ENCODE measurements at regions not wholly inside any gene's neighbourhood (a gene's known extent, or its start where the extent isn't known, plus 50 kb on each side); places are given as distances from the start of the nearest gene placed in this dataset.
"Not testable (repeated sequence)": the region's sequence is repeated elsewhere in the genome, so short reads cannot be mapped to it uniquely, and the experiment has no call there.

- Mint-ChIP-seq H3K9me3 (no peaks in the 10 kb centered on the region), H3K4me3 (peak overlapping the region; percentile 34), H3K4me1 (peaks cover 2% of the 10 kb centered on the region), H3K27ac (no peak overlapping the region), H3K36me3 (no peaks in the 10 kb centered on the region), H3K27me3 (peaks cover 17% of the 10 kb centered on the region)
- POLR2A ChIA-PET, result no interaction called here
- DNase-seq (peak; percentile 47), ATAC-seq (ENCODE audit: low read depth) (peak; percentile 22)
Observed at GRCh38 chr18:961644-962355, 57.1 kb downstream of the ADCYAP1 start.

GRCh38 chr18:963276-963675 is 58.6 kb downstream of the ADCYAP1 start:
- H3K27ac Mint-ChIP-seq, result no peak overlapping the region
- POLR2A ChIA-PET, result no interaction called here
- no peak overlapping the region for H3K4me3 Mint-ChIP-seq
- H3K27me3 Mint-ChIP-seq, result peaks cover 17% of the 10 kb centered on the region
- ATAC-seq (ENCODE audit: low read depth) (no peak), DNase-seq (no peak)
- H3K4me1 Mint-ChIP-seq, result peaks cover 2% of the 10 kb centered on the region
- H3K9me3 Mint-ChIP-seq, result no peaks in the 10 kb centered on the region
- H3K36me3 Mint-ChIP-seq, result no peaks in the 10 kb centered on the region

GRCh38 chr18:965921-966758 is 61.5 kb downstream of the ADCYAP1 start:
- ATAC-seq (ENCODE audit: low read depth) (no peak), DNase-seq (no peak)
- Mint-ChIP-seq H3K4me1 (peaks cover 2% of the 10 kb centered on the region), H3K36me3 (no peaks in the 10 kb centered on the region), H3K4me3 (no peak overlapping the region), H3K27me3 (peaks cover 16% of the 10 kb centered on the region), H3K9me3 (peaks cover 4% of the 10 kb centered on the region), H3K27ac (no peak overlapping the region)
- POLR2A ChIA-PET, result no interaction called here

DNA sequence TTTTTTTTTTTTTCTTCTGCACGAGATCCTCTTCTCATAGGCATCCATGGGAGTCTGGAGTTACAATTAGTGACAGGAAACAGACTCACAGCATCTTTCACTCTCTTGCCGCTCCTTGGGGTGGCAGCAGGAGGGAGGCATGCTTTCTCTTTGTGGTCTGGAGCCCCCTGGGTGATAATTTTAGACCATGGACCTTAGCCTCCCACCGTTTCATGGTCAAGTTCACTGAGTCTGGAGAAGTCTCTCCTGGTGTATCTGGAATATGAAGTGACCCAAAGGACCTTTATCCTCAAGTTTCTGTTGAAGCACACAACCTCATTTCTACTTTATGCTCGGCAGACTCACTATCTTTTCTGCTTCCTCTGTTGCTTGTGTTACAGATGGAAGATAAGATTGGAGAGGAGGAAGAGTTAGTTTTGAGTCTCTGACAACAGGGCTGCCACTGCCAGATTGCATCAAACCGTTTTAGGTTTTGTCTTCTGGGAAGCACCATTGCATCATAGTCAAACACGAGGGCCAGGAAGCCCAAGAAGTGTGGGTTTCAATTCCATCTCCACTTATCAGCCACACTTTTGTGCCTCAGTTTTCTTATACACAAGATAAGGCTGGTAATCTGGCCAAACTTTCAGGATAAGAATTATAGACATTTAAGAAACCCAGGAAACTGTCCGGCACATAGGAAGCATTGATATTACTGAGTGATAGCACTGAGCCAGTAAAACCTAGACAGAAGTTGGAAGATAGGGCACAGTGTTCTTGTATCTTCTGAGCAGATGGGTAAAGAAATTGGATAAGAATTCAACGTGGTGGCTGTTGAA is 62.3 kb downstream of the ADCYAP1 start:
- peaks cover 4% of the 10 kb centered on the region for H3K9me3 Mint-ChIP-seq
- H3K4me1 Mint-ChIP-seq, result no peaks in the 10 kb centered on the region
- no peaks in the 10 kb centered on the region for H3K36me3 Mint-ChIP-seq
- peaks cover 11% of the 10 kb centered on the region for H3K27me3 Mint-ChIP-seq
- no peak overlapping the region for H3K27ac Mint-ChIP-seq
- DNase-seq, result no peak
- H3K4me3 Mint-ChIP-seq, result no peak overlapping the region
- POLR2A ChIA-PET, result no interaction called here
- ATAC-seq (ENCODE audit: low read depth), result no peak

DNA sequence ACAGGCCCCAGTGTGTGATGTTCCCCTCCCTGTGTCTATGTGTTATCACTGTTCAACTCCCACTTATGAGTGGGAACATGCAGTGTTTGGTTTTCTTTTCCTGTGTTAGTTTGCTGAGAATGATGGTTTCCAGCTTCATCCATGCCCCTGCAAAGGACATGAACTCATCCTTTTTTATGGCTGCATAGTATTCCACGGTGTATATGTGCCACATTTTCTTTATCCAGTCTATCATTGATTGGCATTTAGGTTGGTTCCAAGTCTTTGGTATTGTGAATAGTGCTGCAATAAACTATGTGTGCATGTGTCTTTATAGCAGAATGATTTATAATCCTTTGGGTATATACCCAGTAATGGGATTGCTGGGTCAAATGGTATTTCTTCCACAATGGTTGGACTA is 64.2 kb downstream of the ADCYAP1 start:
- H3K4me1 Mint-ChIP-seq; H3K36me3 Mint-ChIP-seq; H3K4me3 Mint-ChIP-seq; DNase-seq; H3K9me3 Mint-ChIP-seq; POLR2A ChIA-PET; ATAC-seq (ENCODE audit: low read depth); H3K27me3 Mint-ChIP-seq; H3K27ac Mint-ChIP-seq: not testable (repeated sequence)

- H3K36me3 Mint-ChIP-seq; H3K4me1 Mint-ChIP-seq; H3K4me3 Mint-ChIP-seq; H3K9me3 Mint-ChIP-seq; ATAC-seq (ENCODE audit: low read depth); H3K27me3 Mint-ChIP-seq; POLR2A ChIA-PET; DNase-seq; H3K27ac Mint-ChIP-seq: not testable (repeated sequence)
Observed at GRCh38 chr18:969311-969710, 64.6 kb downstream of the ADCYAP1 start.

GRCh38 chr18:974606-975005 is 69.9 kb downstream of the ADCYAP1 start:
- H3K36me3 Mint-ChIP-seq; H3K4me1 Mint-ChIP-seq; H3K4me3 Mint-ChIP-seq; DNase-seq; H3K27me3 Mint-ChIP-seq; ATAC-seq (ENCODE audit: low read depth); H3K27ac Mint-ChIP-seq; POLR2A ChIA-PET; H3K9me3 Mint-ChIP-seq: not testable (repeated sequence)

- H3K27ac Mint-ChIP-seq, POLR2A ChIA-PET, H3K36me3 Mint-ChIP-seq: not testable (repeated sequence)
Observed at GRCh38 chr18:976393-977128, 71.9 kb downstream of the ADCYAP1 start.

GRCh38 chr18:977327-977726 is 72.7 kb downstream of the ADCYAP1 start:
- POLR2A ChIA-PET; H3K27ac Mint-ChIP-seq; DNase-seq; H3K4me1 Mint-ChIP-seq; H3K27me3 Mint-ChIP-seq; ATAC-seq (ENCODE audit: low read depth); H3K4me3 Mint-ChIP-seq; H3K36me3 Mint-ChIP-seq; H3K9me3 Mint-ChIP-seq: not testable (repeated sequence)

More at GRCh38 chr18:976393-977128, 71.9 kb downstream of the ADCYAP1 start:
- not testable (repeated sequence) for H3K27me3 Mint-ChIP-seq; H3K4me1 Mint-ChIP-seq; ATAC-seq (ENCODE audit: low read depth); DNase-seq; H3K9me3 Mint-ChIP-seq
- H3K4me3 Mint-ChIP-seq, result peak overlapping the region; percentile 39

DNA sequence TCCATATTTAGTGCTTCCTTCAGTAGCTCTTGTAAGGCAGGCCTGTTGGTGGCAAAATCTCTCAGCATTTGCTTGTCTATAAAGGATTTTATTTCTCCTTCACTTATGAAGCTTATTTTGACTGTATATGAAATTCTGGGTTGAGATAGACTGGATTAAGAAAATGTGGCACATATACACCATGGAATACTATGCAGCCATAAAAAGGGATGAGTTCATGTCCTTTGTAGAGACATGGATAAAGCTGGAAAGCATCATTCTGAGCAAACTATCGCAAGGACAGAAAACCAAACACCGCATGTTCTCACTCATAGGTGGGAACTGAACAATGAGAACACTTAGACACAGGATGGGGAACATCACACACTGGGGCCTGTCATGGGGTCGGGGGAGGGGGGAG is 73.1 kb downstream of the ADCYAP1 start:
- H3K4me1 Mint-ChIP-seq; DNase-seq; H3K27me3 Mint-ChIP-seq; H3K9me3 Mint-ChIP-seq; H3K4me3 Mint-ChIP-seq; H3K27ac Mint-ChIP-seq; H3K36me3 Mint-ChIP-seq; POLR2A ChIA-PET; ATAC-seq (ENCODE audit: low read depth): not testable (repeated sequence)

DNA sequence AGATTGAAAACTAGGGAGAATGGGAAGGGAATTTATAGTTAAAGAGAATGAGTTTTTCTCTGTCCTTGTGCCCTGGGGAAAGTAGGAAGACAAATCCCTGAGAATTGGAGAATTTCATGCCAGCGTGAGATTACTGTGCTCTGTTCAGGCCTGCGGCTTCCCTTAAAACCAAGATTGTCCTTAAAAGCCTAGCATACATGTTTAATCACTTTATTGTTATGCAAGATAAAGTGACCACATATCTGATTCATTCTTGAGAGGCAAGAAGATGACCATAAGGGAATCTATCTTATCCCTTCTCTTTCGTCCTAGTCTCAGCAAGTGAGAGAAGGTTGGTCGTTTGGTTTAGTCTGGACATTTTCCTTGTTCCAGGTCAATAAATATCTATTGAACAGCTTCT is 75.9 kb downstream of the ADCYAP1 start:
- H3K27me3 Mint-ChIP-seq, result no peaks in the 10 kb centered on the region
- H3K4me3 Mint-ChIP-seq, result no peak overlapping the region
- H3K36me3 Mint-ChIP-seq, result no peaks in the 10 kb centered on the region
- ATAC-seq (ENCODE audit: low read depth) (no peak), DNase-seq (no peak)
- no peak overlapping the region for H3K27ac Mint-ChIP-seq
- POLR2A ChIA-PET, result no interaction called here
- no peaks in the 10 kb centered on the region for H3K4me1 Mint-ChIP-seq
- H3K9me3 Mint-ChIP-seq, result peaks cover 4% of the 10 kb centered on the region

DNA sequence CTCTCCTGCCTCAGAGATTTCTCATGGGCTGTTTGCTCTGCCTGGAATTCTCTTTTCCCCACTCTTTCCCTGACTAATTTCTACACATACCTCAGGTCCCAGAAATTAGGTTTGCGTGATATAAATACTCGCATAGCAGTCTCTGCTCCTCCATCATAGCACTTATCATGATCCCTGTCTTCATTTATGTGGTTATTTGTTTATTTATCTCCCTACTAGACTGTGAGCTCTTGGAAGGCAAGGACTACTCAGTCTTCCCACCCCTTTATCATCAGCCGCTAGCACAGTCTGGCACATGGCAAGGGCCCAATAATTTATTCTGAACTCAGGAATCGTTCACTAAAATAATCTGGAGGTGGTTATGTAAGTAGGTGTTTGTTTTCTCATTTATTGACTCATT is 79.3 kb downstream of the ADCYAP1 start:
- H3K27me3 Mint-ChIP-seq, result no peaks in the 10 kb centered on the region
- POLR2A ChIA-PET, result no interaction called here
- H3K4me1 Mint-ChIP-seq, result no peaks in the 10 kb centered on the region
- H3K36me3 Mint-ChIP-seq, result no peaks in the 10 kb centered on the region
- DNase-seq (no peak), ATAC-seq (ENCODE audit: low read depth) (no peak)
- H3K27ac Mint-ChIP-seq, result no peak overlapping the region
- no peaks in the 10 kb centered on the region for H3K9me3 Mint-ChIP-seq
- H3K4me3 Mint-ChIP-seq, result no peak overlapping the region

- no peaks in the 10 kb centered on the region for H3K4me1 Mint-ChIP-seq
- no peaks in the 10 kb centered on the region for H3K36me3 Mint-ChIP-seq
- no peak overlapping the region for H3K4me3 Mint-ChIP-seq
- H3K9me3 Mint-ChIP-seq, result no peaks in the 10 kb centered on the region
- POLR2A ChIA-PET, result no interaction called here
- ATAC-seq (ENCODE audit: low read depth) (no peak), DNase-seq (no peak)
- no peaks in the 10 kb centered on the region for H3K27me3 Mint-ChIP-seq
- H3K27ac Mint-ChIP-seq, result no peak overlapping the region
Observed at GRCh38 chr18:985212-985661, 80.6 kb downstream of the ADCYAP1 start.

All from activated naive CD8-positive, alpha-beta T cell treated with anti-CD3 and anti-CD28 coated beads, Interleukin-2, amount 10 ng/mL, durations not matched to agents 7 days and 5 days (primary cell).